Body of pancreas (tissue), 4 donors: ENCODE measurements at regions not wholly inside any gene's neighbourhood (a gene's known extent, or its start where the extent isn't known, plus 50 kb on each side); places are given as distances from the start of the nearest gene placed in this dataset.

Experiments used
- POLR2A ChIP-seq, 3 donors: fragments of 450-650 bp; IDR thresholded peaks; one replicate each; pipeline ENCODE4 v1.6.1; 2016; ENCODE audit warnings: antibody characterized with exemption in 3 of 3, mild to moderate bottlenecking in 2 of 3
- TF ChIP-seq, protein P1 (sequence below), 7 experiments: fragments of 450-650 bp in 4 of 7; fragments of 200-600 bp in 3 of 7; sonication (generic) in 3 of 7; IDR thresholded peaks; one replicate each; pipeline ENCODE4 v1.5.1; 2016 to 2019; ENCODE audit warnings: antibody characterized with exemption in 7 of 7

DNA sequence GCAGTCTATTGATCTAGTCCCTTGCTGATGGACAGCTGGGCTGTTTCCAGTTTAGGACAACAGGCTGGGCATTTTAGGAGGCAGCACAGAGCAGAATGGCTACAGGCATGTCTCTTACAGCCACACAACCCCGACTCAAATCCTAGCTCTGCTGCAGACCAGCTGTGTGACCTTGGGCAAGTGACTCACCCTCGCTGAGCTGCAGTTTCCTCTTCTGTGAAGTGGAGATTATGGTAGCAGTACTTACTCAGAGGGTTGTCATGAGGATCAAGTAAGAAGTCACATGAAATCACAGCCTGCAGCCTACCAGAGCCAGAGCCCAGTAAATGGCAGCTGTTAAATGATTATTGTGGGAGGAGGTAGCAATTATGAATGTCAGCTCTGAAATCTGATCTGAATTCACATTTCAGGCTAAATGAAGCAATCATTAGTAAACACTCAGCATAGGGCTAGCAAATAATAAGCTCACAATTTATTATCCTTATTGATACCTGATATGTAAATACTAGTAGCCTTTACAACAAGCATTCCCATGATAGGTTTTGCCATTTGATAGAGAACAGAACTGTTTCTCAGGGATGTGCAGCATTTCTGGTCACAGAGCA, 58.9 kb downstream of the MYEOV start:
- TF ChIP-seq, protein P1, sequence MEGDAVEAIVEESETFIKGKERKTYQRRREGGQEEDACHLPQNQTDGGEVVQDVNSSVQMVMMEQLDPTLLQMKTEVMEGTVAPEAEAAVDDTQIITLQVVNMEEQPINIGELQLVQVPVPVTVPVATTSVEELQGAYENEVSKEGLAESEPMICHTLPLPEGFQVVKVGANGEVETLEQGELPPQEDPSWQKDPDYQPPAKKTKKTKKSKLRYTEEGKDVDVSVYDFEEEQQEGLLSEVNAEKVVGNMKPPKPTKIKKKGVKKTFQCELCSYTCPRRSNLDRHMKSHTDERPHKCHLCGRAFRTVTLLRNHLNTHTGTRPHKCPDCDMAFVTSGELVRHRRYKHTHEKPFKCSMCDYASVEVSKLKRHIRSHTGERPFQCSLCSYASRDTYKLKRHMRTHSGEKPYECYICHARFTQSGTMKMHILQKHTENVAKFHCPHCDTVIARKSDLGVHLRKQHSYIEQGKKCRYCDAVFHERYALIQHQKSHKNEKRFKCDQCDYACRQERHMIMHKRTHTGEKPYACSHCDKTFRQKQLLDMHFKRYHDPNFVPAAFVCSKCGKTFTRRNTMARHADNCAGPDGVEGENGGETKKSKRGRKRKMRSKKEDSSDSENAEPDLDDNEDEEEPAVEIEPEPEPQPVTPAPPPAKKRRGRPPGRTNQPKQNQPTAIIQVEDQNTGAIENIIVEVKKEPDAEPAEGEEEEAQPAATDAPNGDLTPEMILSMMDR (IDR thresholded peaks at IDR 0.05): no peak
- TF ChIP-seq POLR2A (IDR thresholded peaks at IDR 0.05): no peak
